IPS-15b (cell line): ENCODE measurements at regions not wholly inside any gene's neighbourhood (a gene's known extent, or its start where the extent isn't known, plus 50 kb on each side); places are given as distances from the start of the nearest gene placed in this dataset.

Experiments
- H3K27me3 ChIP-seq: one replicate; pipeline ENCODE4 v1.6.1; 2013; ENCODE audit warnings: low read length; ENCODE audit not compliant: control insufficient read depth, insufficient read depth
- H3K36me3 ChIP-seq: one replicate; pipeline ENCODE4 v1.6.1; 2013; ENCODE audit warnings: low read length; ENCODE audit not compliant: control insufficient read depth, insufficient read depth
- H3K4me1 ChIP-seq: one replicate; pipeline ENCODE4 v1.6.1; 2013; ENCODE audit warnings: mild to moderate bottlenecking, low read length; ENCODE audit not compliant: control insufficient read depth, insufficient read depth
- H3K4me3 ChIP-seq: one replicate; pipeline ENCODE4 v1.5.1; 2013; ENCODE audit warnings: low read depth, low read length
- H3K9ac ChIP-seq: one replicate; pipeline ENCODE4 v1.6.1; 2013; ENCODE audit warnings: low read depth, mild to moderate bottlenecking, low read length
- H3K9me3 ChIP-seq: one replicate; pipeline ENCODE4 v1.6.1; 2013; ENCODE audit warnings: mild to moderate bottlenecking, low read length; ENCODE audit not compliant: control insufficient read depth, insufficient read depth

DNA sequence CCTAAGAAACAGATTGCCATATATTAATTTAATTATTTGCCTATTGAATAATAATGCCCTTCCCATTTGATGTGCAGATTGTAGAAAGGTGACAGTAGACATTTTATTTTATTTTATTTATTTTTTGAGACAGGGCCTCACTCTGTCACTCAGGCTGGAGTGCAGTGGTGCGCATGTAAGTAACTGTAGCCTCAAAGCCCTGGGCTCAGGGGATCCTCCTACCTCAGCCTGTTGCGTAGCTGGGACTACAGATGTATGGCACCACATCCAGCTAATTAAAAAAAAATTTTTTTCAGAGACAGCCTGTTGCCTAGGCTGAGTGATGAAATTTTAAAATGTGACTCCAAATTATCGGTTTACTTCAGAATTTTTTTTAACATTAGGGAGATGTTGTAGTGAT is 1110.0 kb upstream of the EEF2KMT start:
- H3K4me3 ChIP-seq: no peak overlapping the region
- no peaks in the 10 kb centered on the region for H3K36me3 ChIP-seq
- no peaks in the 10 kb centered on the region for H3K27me3 ChIP-seq
- peaks cover 7% of the 10 kb centered on the region for H3K4me1 ChIP-seq
- H3K9ac ChIP-seq: no peak overlapping the region
- H3K9me3 ChIP-seq: no peaks in the 10 kb centered on the region

DNA sequence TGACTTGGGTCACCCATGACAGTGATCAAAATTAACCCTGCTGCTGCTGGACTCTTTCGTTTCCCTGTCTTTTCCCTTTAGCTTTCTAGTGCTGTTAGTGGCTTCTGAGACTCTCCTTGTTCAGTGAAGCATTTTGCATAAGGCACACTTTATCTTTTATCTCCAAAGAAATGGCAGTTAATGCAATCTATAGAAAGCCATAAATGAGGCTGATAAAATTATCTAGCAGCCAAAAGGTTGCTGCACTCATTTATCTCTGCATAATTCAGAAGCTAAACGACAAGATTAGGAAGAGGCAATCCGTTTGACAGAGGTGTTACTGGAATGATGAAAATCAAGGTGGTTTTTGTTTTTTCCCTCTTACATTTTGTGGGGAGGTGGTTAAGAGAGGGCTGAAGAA is 1109.5 kb upstream of the EEF2KMT start:
- H3K4me1 ChIP-seq: peaks cover 7% of the 10 kb centered on the region
- no peak overlapping the region for H3K4me3 ChIP-seq
- H3K9ac ChIP-seq: no peak overlapping the region
- no peaks in the 10 kb centered on the region for H3K27me3 ChIP-seq
- no peaks in the 10 kb centered on the region for H3K36me3 ChIP-seq
- H3K9me3 ChIP-seq: no peaks in the 10 kb centered on the region

DNA sequence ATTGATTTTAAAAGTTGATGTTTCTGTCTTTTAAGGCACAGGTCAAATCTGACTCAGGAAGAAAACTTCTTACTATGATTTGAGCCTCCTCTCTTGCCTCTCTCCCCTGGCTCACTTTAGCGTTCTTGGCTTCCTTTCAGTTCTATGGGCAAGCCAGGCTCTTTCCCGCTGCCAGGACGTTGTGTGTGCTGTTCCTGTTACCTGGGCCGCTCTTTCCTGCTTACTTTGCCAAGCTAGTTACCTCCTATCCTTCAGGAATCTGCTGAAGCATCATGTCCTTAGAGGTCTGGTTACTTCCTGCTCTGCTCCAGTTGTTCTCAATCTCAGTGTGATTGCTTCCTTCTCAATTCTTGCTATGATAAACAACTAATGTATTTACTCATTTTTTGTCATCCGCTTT is 1108.5 kb upstream of the EEF2KMT start:
- H3K27me3 ChIP-seq: no peaks in the 10 kb centered on the region
- H3K4me3 ChIP-seq: no peak overlapping the region
- no peak overlapping the region for H3K9ac ChIP-seq
- H3K4me1 ChIP-seq: peaks cover 7% of the 10 kb centered on the region
- no peaks in the 10 kb centered on the region for H3K9me3 ChIP-seq
- no peaks in the 10 kb centered on the region for H3K36me3 ChIP-seq

DNA sequence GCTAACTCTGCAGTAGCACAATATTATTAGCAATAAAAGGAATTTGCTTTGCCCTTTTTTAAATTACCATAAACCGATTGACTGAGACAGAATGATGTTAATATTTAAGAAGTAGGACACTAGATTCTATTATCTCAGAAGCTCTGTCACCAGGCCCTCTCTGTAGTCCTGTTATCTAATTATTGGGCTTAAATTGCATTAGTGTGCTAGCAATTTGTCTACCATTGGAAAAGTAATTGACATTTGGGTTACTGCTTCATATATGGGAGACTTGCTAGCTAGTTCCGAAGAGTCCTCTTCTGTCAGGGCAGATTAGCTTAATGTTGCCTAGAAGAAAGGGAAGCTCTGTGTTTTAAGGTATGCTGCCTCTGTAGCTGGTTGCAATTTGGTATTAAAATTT is 1107.3 kb upstream of the EEF2KMT start:
- no peaks in the 10 kb centered on the region for H3K36me3 ChIP-seq
- no peaks in the 10 kb centered on the region for H3K9me3 ChIP-seq
- peaks cover 7% of the 10 kb centered on the region for H3K4me1 ChIP-seq
- no peaks in the 10 kb centered on the region for H3K27me3 ChIP-seq
- no peak overlapping the region for H3K9ac ChIP-seq
- H3K4me3 ChIP-seq: no peak overlapping the region

DNA sequence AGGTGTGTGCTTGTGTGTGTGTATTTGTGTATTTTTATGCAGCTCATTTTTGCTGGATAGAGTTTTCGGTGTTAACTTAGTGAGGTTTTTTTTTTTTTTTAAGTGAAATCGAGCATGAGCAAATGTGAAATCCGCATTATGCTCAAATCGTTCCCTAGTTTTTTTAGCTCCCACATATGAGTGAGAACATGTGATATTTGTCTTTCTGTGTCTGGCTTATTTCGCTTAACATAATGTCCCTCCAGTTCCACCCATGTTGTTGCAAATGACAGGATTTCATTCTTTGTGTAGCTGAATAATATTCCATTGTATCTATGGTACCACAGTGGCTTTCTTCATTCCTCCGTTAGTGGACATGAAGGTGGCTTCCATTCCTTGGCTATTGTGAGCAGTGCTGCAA is 1103.3 kb upstream of the EEF2KMT start:
- H3K4me3 ChIP-seq: no peak overlapping the region
- H3K4me1 ChIP-seq: peaks cover 20% of the 10 kb centered on the region
- H3K36me3 ChIP-seq: no peaks in the 10 kb centered on the region
- H3K27me3 ChIP-seq: no peaks in the 10 kb centered on the region
- no peaks in the 10 kb centered on the region for H3K9me3 ChIP-seq
- no peak overlapping the region for H3K9ac ChIP-seq

DNA sequence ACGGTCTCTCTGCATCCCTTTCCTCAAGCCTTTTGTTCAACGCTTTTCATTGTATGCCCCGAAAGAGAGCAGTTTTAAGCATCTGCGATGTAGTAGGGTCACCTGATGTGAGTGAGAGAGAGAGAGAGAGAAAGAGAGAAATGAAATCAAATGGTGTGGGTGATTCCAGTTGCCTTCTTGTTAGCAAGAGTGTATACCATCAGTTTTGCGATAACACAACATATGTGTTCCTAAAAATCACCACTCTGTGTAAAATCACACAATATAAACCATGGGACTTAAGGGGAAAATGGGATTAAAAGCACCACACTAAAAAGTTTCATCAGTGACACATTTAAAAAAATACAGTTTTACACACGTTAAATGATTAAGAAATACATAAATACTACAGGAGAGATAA is 1102.7 kb upstream of the EEF2KMT start:
- H3K4me3 ChIP-seq: no peak overlapping the region
- no peaks in the 10 kb centered on the region for H3K27me3 ChIP-seq
- peaks cover 23% of the 10 kb centered on the region for H3K4me1 ChIP-seq
- no peak overlapping the region for H3K9ac ChIP-seq
- H3K36me3 ChIP-seq: no peaks in the 10 kb centered on the region
- no peaks in the 10 kb centered on the region for H3K9me3 ChIP-seq

DNA sequence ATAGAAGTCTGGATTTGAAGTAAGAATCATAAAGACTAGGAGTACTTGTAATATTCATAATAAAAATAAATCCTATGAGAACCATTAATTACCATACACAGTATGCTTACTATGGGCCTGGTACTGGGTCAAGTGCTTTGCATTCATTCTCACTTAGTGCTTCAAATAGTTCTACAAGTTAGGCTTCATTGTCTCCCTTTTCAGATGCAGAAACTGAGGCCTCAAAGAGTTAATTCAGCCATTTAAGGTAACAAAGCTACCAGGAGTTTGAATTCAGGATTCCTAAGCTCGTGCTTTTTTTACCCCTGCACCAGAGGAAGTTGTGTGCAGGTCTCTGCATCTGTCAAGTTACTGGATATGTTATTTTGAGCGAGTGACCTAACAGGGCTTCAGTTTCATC is 1098.4 kb upstream of the EEF2KMT start:
- no peaks in the 10 kb centered on the region for H3K9me3 ChIP-seq
- no peak overlapping the region for H3K4me3 ChIP-seq
- H3K27me3 ChIP-seq: no peaks in the 10 kb centered on the region
- no peak overlapping the region for H3K9ac ChIP-seq
- H3K36me3 ChIP-seq: no peaks in the 10 kb centered on the region
- H3K4me1 ChIP-seq: peaks cover 35% of the 10 kb centered on the region

DNA sequence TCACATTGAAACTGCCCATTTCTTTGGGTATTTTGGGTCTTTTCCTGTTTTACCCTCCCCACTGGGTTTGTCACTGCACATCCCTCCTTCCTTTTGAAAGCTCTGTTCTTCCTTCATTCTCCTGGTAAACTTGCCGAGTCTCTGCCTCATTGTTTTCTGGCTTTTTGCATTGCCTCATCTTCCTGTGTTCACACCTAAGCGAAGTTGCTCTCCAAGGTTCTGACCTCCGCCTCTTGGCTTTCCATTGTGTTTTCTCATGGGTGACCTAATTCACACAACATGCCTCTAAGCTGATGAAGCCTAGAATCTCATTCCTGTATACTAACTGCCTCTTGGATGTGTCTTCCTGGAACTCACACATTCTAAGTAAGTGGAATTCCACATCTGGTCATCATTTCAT is 1096.1 kb upstream of the EEF2KMT start:
- H3K27me3 ChIP-seq: no peaks in the 10 kb centered on the region
- no peaks in the 10 kb centered on the region for H3K9me3 ChIP-seq
- no peak overlapping the region for H3K9ac ChIP-seq
- peaks cover 35% of the 10 kb centered on the region for H3K4me1 ChIP-seq
- H3K36me3 ChIP-seq: no peaks in the 10 kb centered on the region
- no peak overlapping the region for H3K4me3 ChIP-seq

DNA sequence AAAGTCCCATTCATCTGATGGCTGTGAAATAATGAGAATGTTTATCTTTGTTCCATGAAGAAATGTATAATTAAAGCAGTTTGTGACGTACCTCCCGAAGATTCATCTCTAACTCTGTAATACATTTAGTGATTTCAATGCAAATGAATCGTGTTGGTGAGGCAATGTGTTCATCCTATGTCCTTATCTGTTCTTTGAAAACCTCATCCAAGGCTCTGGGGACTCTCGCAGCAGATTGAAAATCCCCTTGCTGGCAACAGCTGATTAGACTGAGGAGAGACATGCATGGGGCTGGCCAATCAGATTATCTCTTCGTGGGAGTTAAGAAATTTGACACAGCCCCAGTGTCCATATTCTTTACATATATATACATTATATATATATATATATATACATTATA is 1095.4 kb upstream of the EEF2KMT start:
- Histone ChIP-seq H3K9me3 (no peaks in the 10 kb centered on the region), H3K4me3 (no peak overlapping the region), H3K36me3 (no peaks in the 10 kb centered on the region), H3K27me3 (no peaks in the 10 kb centered on the region), H3K9ac (no peak overlapping the region), H3K4me1 (peaks cover 31% of the 10 kb centered on the region)

DNA sequence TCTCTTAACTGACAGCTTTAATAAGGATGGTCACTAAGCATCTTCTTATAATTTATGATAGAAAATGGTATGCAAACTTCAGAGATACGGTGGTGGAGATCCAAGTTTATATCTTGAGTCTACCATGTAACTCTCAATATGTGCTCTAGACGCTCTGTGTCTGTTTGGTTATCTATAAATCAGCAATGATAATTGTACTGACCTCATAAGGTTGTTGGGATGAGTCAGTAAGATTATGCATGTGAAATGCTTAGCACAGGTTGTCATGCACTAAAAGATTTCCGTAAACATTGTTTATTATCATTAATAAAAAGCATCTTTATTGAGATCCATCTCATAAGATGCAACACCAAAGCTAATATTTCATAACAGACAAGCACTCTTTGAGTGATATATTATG is 1094.9 kb upstream of the EEF2KMT start:
- Histone ChIP-seq H3K9ac (no peak overlapping the region), H3K36me3 (no peaks in the 10 kb centered on the region), H3K4me3 (no peak overlapping the region), H3K9me3 (no peaks in the 10 kb centered on the region), H3K4me1 (peaks cover 28% of the 10 kb centered on the region), H3K27me3 (no peaks in the 10 kb centered on the region)

DNA sequence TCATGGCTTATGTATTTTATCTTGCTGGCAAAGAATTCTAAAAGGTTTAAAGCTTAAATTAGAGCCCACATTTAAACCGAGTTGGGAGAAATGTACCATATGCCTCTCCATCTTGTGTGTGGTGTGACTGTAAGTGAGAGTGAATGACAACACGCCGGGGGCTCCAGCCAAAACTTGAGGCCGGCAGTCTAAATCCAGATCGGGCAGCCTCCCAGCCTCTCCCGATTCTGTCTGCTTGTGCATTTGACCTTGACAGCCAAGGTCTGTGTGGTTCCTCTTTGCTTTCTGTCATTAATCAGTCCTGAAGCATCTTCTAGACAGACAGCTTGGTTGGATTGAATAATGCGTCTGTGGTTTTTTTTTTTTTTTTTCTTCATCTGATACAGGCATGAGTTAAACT is 1093.2 kb upstream of the EEF2KMT start:
- H3K9ac ChIP-seq: no peak overlapping the region
- H3K27me3 ChIP-seq: no peaks in the 10 kb centered on the region
- H3K4me3 ChIP-seq: no peak overlapping the region
- peaks cover 14% of the 10 kb centered on the region for H3K4me1 ChIP-seq
- H3K36me3 ChIP-seq: no peaks in the 10 kb centered on the region
- no peaks in the 10 kb centered on the region for H3K9me3 ChIP-seq

DNA sequence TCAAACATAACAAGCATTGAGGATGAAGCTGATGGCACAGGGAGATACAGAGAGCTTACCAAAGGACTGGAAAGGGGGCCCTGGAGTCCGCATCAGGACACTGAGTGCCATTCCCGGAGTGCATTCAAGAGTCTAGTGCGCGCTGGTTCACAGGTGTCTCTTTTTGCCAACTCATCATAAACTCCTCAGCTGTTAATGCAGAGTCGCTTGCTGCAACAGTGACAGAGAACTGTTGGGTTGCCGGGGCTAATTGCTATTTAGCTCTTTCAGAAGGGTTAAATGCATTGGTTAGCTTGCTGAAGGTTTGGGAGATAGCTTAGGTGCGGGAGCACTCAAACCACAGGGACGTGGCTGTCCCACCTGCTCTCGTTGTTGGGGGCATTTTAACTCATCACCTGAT is 1091.6 kb upstream of the EEF2KMT start:
- Histone ChIP-seq H3K27me3 (no peaks in the 10 kb centered on the region), H3K4me1 (peaks cover 8% of the 10 kb centered on the region), H3K4me3 (no peak overlapping the region), H3K9me3 (no peaks in the 10 kb centered on the region), H3K36me3 (no peaks in the 10 kb centered on the region), H3K9ac (no peak overlapping the region)

DNA sequence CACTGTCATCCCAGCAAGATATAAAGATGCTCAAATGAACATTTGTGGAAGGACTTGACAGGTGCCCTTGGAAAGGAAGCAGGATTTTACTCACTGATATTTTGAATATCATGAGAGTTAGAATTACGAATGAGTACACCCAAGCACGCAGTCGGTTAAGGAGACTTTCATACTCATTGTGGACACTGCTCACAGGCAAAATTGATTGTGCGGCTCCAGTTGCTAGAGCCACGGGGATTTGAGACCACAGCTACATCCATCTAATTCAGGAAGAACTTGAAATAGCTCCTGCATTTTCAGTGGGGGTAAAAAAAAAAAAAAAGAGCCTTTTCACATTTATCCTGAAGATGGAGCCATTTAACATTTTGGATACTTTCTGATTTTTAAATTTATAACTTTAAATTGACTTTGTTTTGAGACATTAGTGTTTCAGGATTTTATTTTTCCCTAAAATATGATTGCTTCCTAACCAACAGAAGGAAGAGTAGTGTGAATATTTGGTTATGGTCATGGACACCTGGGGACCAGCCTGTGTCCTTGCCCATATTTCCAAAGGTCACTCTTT is 1080.1 kb upstream of the EEF2KMT start:
- H3K4me3 ChIP-seq: no peak overlapping the region
- peaks cover 5% of the 10 kb centered on the region for H3K4me1 ChIP-seq
- H3K27me3 ChIP-seq: no peaks in the 10 kb centered on the region
- no peaks in the 10 kb centered on the region for H3K9me3 ChIP-seq
- H3K36me3 ChIP-seq: no peaks in the 10 kb centered on the region
- H3K9ac ChIP-seq: no peak overlapping the region
